ENCODE measurements at regions not wholly inside any gene's neighbourhood (a gene's known extent, or its start where the extent isn't known, plus 50 kb on each side); places are given as distances from the start of the nearest gene placed in this dataset.

- TF ChIP-seq, protein P1, sequence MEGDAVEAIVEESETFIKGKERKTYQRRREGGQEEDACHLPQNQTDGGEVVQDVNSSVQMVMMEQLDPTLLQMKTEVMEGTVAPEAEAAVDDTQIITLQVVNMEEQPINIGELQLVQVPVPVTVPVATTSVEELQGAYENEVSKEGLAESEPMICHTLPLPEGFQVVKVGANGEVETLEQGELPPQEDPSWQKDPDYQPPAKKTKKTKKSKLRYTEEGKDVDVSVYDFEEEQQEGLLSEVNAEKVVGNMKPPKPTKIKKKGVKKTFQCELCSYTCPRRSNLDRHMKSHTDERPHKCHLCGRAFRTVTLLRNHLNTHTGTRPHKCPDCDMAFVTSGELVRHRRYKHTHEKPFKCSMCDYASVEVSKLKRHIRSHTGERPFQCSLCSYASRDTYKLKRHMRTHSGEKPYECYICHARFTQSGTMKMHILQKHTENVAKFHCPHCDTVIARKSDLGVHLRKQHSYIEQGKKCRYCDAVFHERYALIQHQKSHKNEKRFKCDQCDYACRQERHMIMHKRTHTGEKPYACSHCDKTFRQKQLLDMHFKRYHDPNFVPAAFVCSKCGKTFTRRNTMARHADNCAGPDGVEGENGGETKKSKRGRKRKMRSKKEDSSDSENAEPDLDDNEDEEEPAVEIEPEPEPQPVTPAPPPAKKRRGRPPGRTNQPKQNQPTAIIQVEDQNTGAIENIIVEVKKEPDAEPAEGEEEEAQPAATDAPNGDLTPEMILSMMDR (IDR thresholded peaks at IDR 0.05; ENCODE audit: low read depth, low read length), result no peak
- no peak overlapping the region for H3K4me3 ChIP-seq (replicated peaks in 1 of 2; ENCODE audit: low read depth in 2 of 2, low read length in 2 of 2)
- no peak for DNase-seq (ENCODE audit: low read depth in 2 of 2)
Measured at GRCh38 chr20:51244466-51244865, 221.6 kb upstream of the KCNG1 start.

- DNase-seq (ENCODE audit: low read depth in 2 of 2), result no peak
- TF ChIP-seq, protein P1 (IDR thresholded peaks at IDR 0.05; ENCODE audit: low read depth, low read length), result no peak
- no peak overlapping the region for H3K4me3 ChIP-seq (replicated peaks in 1 of 2; ENCODE audit: low read depth in 2 of 2, low read length in 2 of 2)
Measured at GRCh38 chr20:51238675-51239305, 215.9 kb upstream of the KCNG1 start.

GRCh38 chr20:51237791-51238190 is 214.9 kb upstream of the KCNG1 start:
- no peak overlapping the region for H3K4me3 ChIP-seq (replicated peaks in 1 of 2; ENCODE audit: low read depth in 2 of 2, low read length in 2 of 2)
- TF ChIP-seq, protein P1 (IDR thresholded peaks at IDR 0.05; ENCODE audit: low read depth, low read length), result no peak
- DNase-seq (ENCODE audit: low read depth in 2 of 2), result no peak

GRCh38 chr20:51237278-51237677 is 214.4 kb upstream of the KCNG1 start:
- peak; percentile 52 to 59 for DNase-seq (ENCODE audit: low read depth in 2 of 2)
- no peak overlapping the region for H3K4me3 ChIP-seq (replicated peaks in 1 of 2; ENCODE audit: low read depth in 2 of 2, low read length in 2 of 2)
- TF ChIP-seq, protein P1 (IDR thresholded peaks at IDR 0.05; ENCODE audit: low read depth, low read length), result no peak

GRCh38 chr20:51236421-51236820 is 213.5 kb upstream of the KCNG1 start:
- peak in 1 of 2 donors; percentile 31 for DNase-seq (ENCODE audit: low read depth in 2 of 2)
- TF ChIP-seq, protein P1 (IDR thresholded peaks at IDR 0.05; ENCODE audit: low read depth, low read length), result no peak
- no peak overlapping the region for H3K4me3 ChIP-seq (replicated peaks in 1 of 2; ENCODE audit: low read depth in 2 of 2, low read length in 2 of 2)

DNA sequence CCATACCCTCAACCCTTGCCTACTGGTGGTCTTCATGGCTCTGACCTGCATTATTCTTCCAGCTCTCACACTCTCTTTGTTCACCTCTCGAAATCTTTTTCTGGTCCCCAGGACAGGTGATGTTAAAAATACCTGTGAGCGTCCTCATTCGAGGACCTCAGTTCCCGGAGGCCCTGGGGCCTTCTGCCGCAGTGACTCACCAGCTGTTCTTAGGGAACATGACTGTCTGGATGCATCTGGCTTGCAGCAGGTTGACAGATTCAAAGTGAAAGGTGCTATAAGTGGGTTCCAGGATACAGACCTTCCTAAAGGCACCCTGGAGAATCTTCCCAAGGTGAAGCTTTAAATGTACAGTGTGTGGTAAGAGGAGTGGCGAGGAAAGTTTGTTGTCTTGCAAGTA is 210.4 kb upstream of the KCNG1 start:
- TF ChIP-seq, protein P1 (IDR thresholded peaks at IDR 0.05; ENCODE audit: low read depth, low read length), result no peak
- H3K4me3 ChIP-seq (replicated peaks in 1 of 2; ENCODE audit: low read depth in 2 of 2, low read length in 2 of 2), result no peak overlapping the region
- no peak for DNase-seq (ENCODE audit: low read depth in 2 of 2)

DNA sequence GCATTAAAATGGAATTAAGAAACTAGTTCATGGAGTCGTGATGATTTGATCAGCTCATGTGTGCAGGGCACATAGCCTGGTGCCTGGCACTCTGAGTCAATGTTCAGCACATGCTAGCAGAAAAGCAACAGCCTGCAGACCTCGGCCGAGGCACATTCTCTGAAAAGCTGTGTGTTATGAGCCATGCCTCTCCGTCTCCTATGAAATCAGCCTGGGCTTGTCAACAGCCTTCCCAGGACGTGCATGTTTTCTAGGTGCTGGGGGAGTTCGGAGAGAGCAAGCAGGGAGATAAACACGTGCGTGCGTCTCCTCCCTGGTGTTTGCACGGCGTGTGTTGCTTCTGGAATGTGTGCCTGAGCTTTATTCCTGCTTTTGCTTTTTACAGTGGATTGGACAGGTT is 207.8 kb upstream of the KCNG1 start:
- no peak for DNase-seq (ENCODE audit: low read depth in 2 of 2)
- TF ChIP-seq, protein P1 (IDR thresholded peaks at IDR 0.05; ENCODE audit: low read depth, low read length), result no peak
- no peak overlapping the region for H3K4me3 ChIP-seq (replicated peaks in 1 of 2; ENCODE audit: low read depth in 2 of 2, low read length in 2 of 2)

All from cardiac fibroblast (primary cell).